ENCODE measurements at regions not wholly inside any gene's neighbourhood (a gene's known extent, or its start where the extent isn't known, plus 50 kb on each side); places are given as distances from the start of the nearest gene placed in this dataset.
"Not testable (repeated sequence)": the region's sequence is repeated elsewhere in the genome, so short reads cannot be mapped to it uniquely, and the experiment has no call there.

DNA sequence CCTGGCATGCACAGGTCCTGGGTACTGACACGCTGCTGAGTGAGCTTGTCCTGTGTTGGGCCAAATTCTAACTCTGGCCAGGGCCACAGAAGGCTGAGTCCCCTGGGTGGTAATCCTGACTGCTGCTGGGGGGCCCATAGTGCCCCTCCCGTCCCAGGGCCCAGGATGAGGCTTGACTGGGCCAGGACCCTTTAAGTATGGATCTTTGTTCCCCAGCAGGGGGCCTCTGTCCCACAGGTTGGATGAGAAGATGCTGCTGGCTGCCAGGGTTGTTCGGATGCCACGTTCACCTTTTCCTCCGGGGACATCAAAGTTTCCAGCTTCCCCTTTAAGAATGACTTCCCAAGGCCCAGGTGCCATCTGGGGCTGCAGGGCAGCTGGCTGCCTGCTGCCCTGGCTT is 114.2 kb upstream of the CTSV start:
- TF ChIP-seq, protein P1, sequence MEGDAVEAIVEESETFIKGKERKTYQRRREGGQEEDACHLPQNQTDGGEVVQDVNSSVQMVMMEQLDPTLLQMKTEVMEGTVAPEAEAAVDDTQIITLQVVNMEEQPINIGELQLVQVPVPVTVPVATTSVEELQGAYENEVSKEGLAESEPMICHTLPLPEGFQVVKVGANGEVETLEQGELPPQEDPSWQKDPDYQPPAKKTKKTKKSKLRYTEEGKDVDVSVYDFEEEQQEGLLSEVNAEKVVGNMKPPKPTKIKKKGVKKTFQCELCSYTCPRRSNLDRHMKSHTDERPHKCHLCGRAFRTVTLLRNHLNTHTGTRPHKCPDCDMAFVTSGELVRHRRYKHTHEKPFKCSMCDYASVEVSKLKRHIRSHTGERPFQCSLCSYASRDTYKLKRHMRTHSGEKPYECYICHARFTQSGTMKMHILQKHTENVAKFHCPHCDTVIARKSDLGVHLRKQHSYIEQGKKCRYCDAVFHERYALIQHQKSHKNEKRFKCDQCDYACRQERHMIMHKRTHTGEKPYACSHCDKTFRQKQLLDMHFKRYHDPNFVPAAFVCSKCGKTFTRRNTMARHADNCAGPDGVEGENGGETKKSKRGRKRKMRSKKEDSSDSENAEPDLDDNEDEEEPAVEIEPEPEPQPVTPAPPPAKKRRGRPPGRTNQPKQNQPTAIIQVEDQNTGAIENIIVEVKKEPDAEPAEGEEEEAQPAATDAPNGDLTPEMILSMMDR (IDR thresholded peaks at IDR 0.05), result not testable (repeated sequence)
- TF ChIP-seq POLR2A (IDR thresholded peaks at IDR 0.05), result not testable (repeated sequence)
